Stromal cell of bone marrow (primary cell): ENCODE measurements at regions not wholly inside any gene's neighbourhood (a gene's known extent, or its start where the extent isn't known, plus 50 kb on each side); places are given as distances from the start of the nearest gene placed in this dataset.

ENCODE experiments used
- DNase-seq: peaks from one replicate; pipeline ENCODE4 v3.0.0-alpha.2; 2012; ENCODE audit warnings: low read depth

DNA sequence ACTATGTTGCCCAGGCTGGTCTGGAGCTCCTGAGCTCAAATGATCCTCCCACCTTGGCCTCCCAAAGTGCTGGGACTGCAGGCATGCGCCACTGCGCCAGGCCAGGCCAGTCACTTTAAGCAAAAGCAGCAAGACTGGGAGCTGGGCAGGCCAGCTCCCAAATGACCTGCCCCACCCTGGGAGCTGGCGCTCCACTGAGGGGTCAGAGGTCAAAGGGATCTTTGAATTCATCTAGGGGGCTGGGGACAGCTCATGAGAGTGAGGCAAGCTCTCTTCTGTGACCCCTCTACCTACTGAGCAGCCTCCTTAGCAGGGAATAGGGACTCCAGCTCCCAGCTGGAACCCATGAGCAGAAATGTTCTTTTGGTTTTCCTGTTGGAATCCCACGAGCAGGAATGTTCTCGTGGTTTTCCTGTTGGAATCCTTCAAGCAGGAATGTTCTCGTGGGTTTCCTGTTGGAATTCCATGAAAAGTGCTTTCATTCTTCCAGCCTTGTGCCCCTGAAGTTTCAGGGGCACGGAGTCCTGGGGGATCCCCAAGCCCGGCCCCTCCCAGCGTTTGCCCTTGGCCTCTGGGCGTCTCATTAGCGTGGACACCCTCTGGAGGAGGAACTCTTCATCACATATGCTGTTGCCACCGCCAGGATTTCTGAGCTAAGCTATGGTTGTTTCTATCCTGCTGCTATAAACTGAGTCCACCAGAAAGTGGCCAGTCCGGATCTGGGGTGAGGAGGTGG lies 162.0 kb upstream of the HAAO start:
- DNase-seq = no peak

DNA sequence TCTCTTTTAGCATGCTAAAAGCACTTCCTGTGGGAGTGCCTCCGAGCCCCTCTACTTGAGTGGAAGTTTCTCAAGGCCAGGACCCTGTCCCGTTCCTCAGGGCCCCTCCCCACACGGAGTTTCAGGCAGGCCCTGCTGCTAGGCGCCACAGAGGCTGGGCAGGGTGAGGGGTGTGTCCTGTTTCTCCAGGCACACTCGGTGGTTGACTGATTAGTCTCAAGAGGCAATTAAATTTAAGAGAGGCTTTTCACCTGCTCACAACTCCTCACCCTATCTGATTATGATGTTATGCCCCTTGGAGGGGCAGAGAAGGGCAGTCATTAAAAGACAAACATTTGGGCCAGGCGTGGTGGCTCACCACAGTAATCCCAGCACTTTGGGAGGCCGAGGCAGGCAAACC lies 160.8 kb upstream of the HAAO start:
- no peak for DNase-seq

DNA sequence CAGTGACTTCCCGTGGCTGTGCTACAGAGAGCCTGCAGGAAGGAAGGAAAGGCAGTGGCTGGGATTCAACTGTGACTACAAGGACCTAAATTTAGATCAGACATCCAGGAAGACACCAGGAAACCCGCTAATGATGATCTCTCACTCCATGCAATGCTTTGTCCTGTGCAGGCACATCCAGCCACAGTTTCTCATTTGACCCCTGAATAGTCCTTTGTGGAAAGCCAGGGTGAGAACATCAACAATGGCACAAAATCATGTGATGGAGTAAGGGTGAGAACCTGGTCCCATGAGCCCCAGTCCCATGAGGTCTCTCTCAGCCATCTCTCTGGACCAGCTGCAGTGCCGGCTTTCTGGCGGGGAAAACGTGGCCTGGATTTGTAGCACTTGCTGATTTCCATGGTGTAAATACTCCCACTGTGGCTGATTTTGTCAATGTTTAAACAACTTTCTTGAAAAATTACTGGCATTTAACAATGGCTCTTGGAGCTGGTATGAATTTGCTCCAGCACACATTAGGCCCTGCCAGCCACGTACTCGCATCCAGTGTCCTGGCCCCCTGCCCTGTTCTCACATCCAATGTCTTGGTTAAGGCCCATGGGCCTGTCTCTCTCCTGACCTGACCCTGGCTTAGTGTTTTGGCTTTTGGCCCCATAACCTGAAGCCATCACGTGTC lies 159.0 kb upstream of the HAAO start:
- no peak for DNase-seq

DNA sequence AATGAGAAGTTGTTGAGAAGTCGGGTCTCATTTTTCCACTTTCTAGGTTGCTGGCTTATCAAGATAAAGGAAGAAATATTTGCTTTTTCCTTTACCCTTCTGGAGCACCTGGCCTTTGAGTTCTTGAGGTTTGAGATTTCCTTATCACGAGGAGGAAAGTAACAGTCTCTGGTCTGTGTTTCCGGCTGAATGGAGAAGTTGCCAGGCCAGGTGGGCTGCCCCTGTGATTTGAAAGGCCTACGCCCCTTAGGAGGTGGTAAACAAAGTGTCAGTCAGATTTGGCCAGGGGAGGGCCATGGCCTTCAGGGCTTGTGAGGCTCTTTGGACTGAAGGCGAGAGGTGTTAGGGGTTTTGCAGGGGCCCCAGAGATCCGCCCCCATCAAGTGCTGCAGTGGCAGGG lies 156.7 kb upstream of the HAAO start:
- DNase-seq = no peak

DNA sequence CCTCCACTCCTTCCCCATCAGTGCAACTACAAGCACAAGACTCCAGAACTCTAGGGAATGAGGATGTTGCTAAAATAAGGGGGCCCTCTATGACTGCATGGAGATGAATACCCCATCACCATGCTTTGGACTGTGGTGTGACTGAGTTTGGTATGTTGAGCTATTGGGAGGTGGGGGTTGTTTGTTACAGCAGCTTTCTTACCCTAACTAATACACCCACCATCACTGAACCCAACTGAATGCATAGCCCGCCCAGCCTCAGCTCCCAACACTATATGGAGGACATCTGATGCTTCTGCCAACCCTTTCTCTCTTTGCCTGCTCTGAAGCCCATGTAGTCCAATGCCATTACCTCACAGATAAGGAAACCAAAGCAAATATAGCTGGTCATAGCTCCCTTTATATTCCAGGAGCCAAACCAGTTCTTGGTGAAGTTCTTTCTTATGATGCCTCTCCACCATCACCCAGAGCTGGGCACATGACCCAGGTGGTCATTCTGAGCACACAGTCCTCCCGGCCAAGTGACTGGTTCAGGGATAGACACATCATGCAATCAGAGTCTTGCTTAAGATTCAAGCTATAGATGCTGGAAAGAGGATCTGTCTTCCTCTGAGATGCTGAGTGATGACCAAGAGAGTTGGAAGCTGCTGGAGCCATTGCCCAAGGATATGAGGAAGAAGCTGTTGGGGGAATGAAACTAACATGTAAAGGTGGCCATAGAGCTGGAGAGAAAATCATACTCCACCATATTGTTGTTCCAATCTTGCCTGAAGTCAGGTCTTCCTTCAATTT lies 155.6 kb upstream of the HAAO start:
- no peak for DNase-seq

DNA sequence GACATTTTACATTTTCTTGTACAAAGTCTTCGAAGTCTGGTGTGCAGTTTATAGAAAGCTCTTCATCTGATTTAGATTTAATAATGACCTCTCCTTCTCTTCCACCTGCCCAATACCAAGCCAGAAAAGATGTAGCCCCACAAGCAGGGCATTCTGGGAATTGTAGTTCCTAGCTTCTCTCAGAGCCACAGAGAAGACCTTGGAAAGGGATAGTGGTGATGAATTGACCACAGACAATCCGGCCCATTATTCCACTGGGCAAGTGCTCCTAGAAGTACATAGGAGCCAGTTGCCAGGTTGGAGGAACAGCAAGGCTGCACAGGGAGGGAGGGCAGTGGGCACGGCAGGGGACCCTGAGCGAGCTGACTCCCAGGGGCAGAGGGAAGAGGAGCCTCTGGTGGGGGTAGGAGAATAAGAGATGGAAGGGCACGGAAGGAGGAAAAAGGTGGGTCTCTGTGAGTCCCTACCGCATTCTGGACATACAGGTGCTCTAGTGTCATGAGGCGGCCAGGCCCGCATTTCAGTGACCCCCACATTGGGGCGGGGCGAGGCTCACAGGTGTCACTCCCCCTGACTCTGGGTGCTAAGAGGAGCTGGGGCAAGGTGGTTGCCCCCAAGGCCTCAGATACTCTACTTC lies 152.5 kb upstream of the HAAO start:
- DNase-seq = no peak

DNA sequence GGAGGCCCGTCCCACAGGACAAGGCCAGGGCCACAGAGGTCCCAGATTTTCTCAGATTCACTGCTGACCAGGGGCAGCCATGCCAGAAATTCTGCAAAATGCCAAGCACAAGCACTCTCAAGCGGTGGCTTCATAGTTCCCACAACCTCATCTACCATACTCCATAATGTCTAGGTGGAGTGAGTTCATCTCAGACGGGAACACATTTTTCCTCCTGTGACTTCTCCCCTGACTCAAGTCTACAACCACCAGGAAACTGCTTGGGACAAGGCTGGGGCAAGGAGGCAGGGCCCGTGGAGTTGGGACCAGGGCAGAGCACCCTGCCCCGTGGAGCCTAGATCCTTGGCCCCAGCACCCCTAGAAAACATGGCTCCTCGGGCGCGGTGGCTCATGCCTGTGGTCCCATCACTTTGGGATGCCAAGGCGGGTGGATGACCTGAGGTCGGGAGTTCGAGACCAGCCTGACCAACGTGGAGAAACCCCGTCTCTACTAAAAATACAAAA lies 150.7 kb upstream of the HAAO start:
- DNase-seq = no peak

DNA sequence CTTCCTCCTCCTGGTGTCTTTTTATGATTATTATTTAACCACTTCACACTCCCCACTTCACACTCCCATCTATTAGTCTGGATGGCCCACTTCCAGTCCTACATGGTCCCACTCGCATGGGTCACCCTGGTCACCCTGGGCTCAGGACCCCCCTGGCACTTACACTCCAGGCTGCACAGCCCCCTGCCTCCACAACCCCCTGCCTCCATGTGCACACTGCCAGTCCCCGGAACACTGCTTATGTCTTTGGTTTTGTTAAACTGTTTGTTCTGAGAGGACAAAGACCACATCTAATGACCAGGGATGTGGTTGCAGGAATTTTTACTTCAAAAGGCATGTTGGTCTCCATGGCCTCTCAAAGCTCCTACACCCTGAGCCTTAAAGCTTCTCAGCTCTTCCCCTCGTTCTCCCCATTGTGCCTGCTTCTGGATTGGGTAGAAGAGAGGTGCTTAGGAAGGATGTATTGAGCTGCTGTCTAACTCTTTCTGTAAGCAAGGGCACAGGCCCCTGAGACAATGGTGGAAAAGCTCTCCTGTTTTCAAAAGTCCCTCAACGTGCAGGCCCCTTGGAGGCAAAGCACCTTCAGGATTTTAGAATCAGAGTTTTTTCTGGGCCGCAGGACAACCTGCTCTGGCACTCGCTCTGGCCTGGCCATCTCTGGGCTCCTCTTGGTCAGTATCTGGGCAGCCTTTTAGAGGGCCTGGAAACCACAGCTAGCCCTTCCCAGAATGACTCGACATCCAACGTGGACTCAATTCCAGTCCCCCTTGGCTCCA lies 150.0 kb upstream of the HAAO start:
- DNase-seq = no peak

DNA sequence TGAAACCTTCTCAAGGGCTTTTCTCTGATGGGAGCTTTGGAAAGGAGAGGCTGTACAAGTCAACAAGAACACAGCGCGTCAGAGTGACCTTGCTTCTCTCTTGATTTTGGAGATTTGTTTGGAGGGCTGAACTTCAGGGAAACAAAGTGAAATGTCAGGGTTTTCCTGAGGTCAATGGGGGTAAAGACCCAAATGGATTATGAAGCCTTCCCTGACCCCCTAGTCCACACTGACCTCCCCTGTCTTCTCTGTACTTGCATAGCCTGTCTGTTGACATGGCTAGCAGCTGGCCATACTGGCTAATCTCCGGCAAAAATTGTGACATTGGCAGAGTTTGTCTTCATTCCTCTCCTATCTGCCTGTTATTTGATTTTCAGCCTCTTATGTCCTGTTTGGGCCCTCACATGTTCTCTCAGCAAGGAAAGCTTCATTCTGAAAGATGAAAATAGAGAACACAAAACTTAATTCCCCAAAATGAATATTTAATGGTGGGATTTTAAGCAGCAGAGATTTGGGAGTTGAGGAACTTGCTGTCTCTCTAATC lies 149.3 kb upstream of the HAAO start:
- DNase-seq = no peak

DNA sequence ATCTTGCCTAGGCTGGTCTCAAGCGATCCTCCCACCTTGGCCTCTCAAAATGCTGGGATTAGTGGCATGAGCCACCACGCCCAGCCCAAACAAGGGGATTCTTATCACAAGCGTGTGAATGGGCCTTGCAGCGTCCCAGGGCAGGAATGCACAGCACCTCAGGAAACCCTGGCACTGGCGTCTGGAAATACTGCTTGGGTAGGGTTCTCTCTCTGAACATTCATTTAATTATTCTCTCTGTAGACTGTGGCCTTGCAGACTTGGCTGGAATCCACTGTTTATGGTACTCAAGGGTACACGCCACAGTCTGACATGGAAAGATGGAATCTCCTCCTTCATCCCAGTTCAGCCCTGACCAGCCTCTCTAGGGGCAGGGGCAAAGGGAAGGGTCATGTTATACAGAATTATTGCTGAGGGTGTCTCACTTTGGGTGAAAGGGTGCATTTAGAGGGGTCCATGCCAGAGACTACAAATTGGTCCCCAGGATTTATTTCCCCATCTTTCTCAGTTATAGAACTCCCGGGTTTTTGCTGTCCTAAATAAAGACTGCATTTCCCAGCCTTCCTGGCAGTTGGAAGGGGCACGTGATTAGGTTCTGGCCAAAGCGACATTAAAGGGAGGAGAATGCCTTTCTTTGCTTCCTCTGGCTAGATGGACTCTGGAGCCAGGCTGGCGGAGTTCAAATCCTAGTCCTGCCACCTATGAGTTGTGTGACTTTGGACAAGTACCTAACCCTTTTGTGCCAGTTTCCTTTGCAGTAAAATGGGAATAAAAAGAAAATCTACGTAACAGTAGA lies 147.2 kb upstream of the HAAO start:
- no peak for DNase-seq

DNA sequence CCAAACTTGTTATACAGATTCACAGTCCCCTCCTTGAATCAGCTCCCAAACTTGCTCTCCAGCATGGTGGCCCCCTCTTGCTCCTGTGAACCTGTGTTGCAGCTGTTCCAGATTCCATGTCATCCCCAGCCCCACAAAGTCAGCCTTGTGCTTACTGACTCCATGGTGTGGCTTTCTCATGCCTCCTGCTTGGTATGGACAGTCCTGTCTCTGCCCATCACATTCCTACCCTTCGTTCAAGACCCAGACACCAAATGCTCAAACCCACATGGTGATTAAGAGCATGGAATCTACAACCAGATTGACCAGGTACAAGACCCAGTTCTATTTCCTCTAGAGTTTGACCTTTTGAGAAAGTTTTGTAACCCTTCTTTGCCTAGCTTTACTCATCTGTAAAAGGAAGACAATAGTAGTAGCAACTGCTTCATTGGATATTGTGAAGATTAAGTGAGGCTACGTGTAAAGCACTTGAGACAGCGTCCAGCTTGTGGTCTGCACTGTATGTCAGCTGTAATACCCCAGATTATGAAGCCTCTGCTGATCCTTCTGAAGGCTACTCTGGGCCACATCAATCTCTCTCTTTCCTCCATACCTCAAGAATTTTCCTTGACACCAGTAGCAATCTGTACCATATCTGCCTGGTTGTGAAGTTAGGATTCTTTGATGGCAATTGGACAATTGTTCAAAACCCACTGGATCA lies 146.4 kb upstream of the HAAO start:
- no peak for DNase-seq

DNA sequence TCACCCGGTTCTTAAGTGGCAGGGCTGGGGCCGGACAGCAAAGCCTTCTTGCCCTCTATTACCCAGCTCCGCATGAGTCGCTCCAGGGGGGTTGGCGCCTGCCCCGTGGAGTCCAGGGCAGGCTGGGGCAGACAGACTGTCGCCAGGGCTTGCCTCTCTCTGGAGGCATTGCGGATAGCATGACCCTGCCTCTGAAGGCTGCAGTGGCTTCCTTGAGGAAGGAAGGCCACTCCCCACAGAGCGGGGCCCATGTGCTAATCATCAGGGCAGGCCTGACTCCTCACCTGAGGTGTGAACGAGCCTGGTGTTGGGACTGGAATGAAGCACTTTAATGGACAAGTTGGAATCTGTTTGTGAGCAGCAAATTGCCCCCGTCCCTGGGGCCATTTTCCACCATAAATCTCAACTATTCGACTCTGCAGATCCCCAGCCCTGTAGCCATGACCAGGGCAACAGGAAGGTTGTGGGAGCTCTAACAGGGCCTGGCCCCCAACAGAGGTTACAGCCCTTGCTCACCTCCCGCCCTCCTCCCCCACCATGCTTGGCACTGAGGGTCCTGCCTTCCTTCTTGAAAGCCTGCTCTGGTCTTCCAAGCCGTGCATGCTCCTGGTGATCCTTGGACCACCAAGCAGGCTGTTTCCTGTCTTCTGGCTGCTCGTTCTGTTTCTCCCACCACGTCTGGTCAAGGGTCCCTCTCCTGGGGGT lies 144.9 kb upstream of the HAAO start:
- DNase-seq = no peak

DNA sequence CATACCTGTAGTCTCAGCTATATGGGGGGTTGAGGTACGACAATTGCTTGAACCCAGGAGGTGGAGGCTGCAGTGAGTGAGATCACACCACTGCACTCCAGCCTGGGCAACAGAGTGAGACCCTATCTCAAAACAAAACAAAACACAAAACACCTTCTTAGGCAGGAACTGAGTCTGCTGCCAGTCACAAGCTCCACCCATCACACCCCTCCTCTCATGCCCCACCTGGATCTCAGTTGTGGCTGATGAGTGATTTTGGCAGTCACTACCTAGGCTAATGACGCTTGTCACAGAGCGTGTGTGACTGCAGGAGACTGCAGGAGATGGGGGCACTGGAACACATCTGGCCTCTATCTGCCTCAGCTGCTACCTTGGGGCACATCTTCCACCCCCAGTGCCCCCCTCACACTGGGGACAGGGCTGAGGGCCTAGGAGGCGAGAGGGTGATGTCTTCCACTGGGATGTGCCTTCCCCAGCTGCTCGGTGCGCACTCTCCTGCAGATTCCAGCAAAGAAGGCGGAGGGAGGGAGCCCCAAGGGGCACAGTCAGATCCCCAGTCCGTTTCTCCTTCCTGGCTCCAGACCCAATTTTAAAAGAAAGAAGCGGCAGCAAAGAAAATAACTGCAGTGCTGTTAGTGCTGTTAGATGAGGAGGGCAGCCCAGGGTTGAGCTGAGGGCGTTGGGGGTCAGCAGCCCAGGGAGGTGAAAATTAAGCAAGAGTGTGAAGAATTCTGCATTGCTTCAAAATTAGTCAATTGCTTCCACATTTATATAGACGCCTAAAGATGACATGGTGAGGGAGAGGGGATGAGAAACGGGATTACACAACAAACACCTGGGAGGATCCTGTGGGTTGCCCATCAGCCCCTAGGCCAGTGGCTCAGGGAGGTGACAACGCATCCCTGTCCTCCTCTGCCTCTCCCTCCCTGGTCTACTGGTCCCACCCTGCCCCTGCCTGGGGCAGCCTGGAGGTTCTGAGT lies 143.6 kb upstream of the HAAO start:
- no peak for DNase-seq

DNA sequence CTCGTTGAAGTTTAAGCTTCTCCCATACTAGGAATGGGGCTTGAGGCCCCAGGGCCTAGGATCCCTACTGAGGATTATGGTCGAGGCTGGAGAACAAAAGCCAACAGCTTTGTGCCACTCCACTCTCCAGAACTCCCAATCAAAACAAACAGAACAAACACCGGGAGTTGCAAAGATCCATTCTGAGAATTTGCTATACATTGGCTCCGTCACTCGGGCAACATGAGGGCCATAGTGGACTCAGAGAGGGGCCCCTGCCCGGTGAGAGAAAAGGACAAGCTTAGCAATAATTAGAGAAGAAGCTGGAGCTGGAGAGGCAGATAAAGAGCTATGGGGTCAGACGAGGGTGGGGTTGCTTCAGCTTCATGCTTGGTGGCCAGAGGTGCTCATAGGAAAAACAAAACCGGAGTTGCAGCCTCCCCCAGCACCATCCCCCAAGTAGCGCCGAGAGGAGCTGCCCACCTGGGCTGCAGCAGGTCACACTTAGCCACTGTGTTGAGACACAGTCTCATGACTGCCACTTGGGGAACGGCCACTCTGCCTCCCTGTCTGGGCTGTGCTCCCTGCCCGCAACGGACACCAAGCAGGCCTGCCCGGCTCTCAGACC lies 142.3 kb upstream of the HAAO start:
- no peak for DNase-seq

DNA sequence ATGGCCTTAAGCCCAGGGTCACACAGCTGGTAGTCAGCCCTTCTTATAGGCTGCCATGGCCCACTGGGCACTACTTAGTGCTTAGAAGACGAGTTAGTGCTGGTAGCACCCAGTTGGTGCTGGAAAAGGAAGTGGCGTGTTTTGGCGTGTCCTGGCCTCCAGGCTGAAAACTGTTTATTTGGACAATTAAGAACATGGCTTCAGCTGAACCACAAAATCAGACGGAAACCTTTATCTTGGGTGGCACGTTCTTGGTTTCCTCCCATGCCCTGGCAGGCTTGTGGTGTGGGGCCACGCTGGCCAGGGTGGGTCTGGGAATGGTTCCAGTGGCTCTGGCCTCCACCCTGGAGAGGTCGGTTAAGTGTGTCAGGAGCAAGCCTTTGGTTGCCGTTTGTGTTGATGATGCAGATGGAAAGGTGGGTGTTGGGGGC lies 141.5 kb upstream of the HAAO start:
- no peak for DNase-seq

DNA sequence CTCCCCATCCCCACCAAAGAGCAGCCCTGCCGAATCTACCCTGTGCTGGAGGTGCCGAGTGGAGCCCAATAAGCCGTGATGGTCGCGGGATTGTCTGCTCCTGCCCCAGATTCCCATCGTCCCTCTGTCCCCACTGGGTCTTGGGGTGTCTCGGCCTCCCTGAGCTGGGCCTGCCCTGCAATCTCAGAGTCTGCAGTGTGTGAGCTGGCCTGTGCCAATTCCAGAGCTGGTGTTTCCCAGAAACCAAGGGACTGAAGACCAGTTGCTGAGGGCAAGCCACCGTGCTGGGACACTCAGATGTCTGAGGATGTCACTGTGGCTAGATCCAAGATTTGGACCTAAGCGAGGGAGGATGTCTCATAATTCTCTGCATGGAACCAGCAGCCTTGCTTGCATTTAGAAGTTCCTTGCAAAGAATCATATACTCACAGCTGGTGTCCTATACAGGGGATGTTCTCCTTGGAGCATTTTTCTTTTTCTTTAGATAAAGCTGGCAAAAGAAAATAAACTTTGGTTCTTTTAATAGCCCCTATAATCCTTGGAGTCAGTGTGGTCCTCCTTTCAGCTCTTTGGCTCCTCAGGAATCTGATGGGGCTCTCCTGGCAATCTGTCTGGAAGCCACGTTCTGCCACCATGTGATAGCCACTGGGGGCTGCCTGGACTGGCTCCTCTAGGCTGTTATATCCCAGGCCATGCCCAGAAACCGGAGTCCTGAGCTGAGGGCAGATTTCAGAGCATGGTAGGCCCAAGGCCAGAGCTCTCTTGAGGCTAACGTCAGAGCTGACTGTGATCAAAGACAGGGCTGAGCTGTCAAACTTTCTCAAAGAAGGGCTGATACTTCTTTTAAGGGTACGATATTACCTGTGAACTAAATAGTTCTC lies 140.1 kb upstream of the HAAO start:
- DNase-seq = no peak

DNA sequence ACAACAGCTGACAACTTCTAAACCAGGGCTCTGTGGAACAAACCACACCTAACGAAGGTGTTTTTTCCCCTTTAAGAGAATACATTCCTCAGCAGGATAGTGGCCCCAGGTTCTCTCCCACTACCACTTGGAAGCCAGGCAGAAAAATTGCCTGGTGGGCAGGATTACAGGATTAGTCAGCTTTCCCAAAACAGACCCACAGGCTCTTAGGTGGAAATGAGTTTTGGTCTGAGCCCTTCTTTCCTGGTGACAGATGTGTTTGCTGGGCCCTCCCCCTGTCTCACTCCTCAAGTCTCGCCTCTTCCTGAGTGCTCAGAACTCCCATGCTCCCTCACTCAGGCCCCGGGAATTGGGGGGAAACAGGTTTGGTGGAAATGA lies 139.4 kb upstream of the HAAO start:
- no peak for DNase-seq
